ENCODE measurements at regions not wholly inside any gene's neighbourhood (a gene's known extent, or its start where the extent isn't known, plus 50 kb on each side); places are given as distances from the start of the nearest gene placed in this dataset.
A peak's percentile ranks its signal among the peaks of the same experiment; 100 is the strongest.
"Not testable (repeated sequence)": the region's sequence is repeated elsewhere in the genome, so short reads cannot be mapped to it uniquely, and the experiment has no call there.

- peak; percentile 62 for DNase-seq (ENCODE audit: low spot score)
Measured at GRCh38 chr7:136405931-136406777, 429.0 kb upstream of the MTPN start.

- no peak for DNase-seq (ENCODE audit: low spot score)
Measured at GRCh38 chr7:136403591-136403990, 426.4 kb upstream of the MTPN start.

- no peak for DNase-seq (ENCODE audit: low spot score)
Measured at GRCh38 chr7:136400877-136401276, 423.7 kb upstream of the MTPN start.

- DNase-seq (ENCODE audit: low spot score): no peak
Measured at GRCh38 chr7:136399385-136399784, 422.2 kb upstream of the MTPN start.

GRCh38 chr7:136392856-136393255 is 415.7 kb upstream of the MTPN start:
- no peak for DNase-seq (ENCODE audit: low spot score)

GRCh38 chr7:136391371-136391770 is 414.2 kb upstream of the MTPN start:
- DNase-seq (ENCODE audit: low spot score): no peak

GRCh38 chr7:136389933-136390332 is 412.8 kb upstream of the MTPN start:
- DNase-seq (ENCODE audit: low spot score): no peak

GRCh38 chr7:136386876-136387275 is 409.7 kb upstream of the MTPN start:
- DNase-seq (ENCODE audit: low spot score): no peak

- not testable (repeated sequence) for DNase-seq (ENCODE audit: low spot score)
Measured at GRCh38 chr7:136371409-136371808, 394.2 kb upstream of the MTPN start.

- no peak for DNase-seq (ENCODE audit: low spot score)
Measured at GRCh38 chr7:136370137-136370536, 393.0 kb upstream of the MTPN start.

- DNase-seq (ENCODE audit: low spot score): no peak
Measured at GRCh38 chr7:136369225-136369624, 392.1 kb upstream of the MTPN start.

- DNase-seq (ENCODE audit: low spot score): no peak
Measured at GRCh38 chr7:136359333-136359903, 382.3 kb upstream of the MTPN start.

- DNase-seq (ENCODE audit: low spot score): no peak
Measured at GRCh38 chr7:136353287-136353686, 376.1 kb upstream of the MTPN start.

- no peak for DNase-seq (ENCODE audit: low spot score)
Measured at GRCh38 chr7:136348542-136349192, 371.5 kb upstream of the MTPN start.

- DNase-seq (ENCODE audit: low spot score): no peak
Measured at GRCh38 chr7:136348142-136348541, 371.0 kb upstream of the MTPN start.

GRCh38 chr7:136347488-136347887 is 370.3 kb upstream of the MTPN start:
- no peak for DNase-seq (ENCODE audit: low spot score)

- DNase-seq (ENCODE audit: low spot score): no peak
Measured at GRCh38 chr7:136342251-136342650, 365.1 kb upstream of the MTPN start.

GRCh38 chr7:136339464-136339863 is 362.3 kb upstream of the MTPN start:
- no peak for DNase-seq (ENCODE audit: low spot score)

- no peak for DNase-seq (ENCODE audit: low spot score)
Measured at GRCh38 chr7:136336932-136337331, 359.8 kb upstream of the MTPN start.

GRCh38 chr7:136333636-136334035 is 356.5 kb upstream of the MTPN start:
- DNase-seq (ENCODE audit: low spot score): no peak

- no peak for DNase-seq (ENCODE audit: low spot score)
Measured at GRCh38 chr7:136326045-136326609, 349.0 kb upstream of the MTPN start.

GRCh38 chr7:136325578-136325977 is 348.4 kb upstream of the MTPN start:
- no peak for DNase-seq (ENCODE audit: low spot score)

- no peak for DNase-seq (ENCODE audit: low spot score)
Measured at GRCh38 chr7:136325027-136325426, 347.9 kb upstream of the MTPN start.

Measured in ecto neural progenitor cell (in vitro differentiated cells).